ENCODE measurements at regions not wholly inside any gene's neighbourhood (a gene's known extent, or its start where the extent isn't known, plus 50 kb on each side); places are given as distances from the start of the nearest gene placed in this dataset.

DNA sequence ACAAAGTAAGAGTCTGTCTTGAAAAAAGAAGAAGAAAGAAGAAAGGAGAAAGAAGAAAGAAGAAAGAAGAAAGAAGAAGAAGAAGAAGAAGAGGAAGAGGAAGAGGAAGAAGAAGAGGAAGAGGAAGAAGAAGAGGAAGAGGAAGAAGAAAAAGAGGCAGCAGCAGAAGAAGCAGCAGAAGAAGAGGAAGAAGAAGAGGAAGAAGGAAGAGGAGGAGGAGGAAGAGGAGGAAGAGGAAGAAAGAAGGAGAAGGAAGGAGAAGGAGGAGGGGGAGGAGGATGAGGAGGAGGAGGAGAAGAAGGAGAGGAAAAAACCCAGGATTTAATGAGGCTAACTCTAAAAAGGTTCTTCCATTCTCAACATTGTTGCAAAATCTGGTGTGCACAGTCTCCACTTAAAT lies 95.4 kb upstream of the PDE10A start:
- no peak for TF ChIP-seq EZH2 (IDR thresholded peaks at IDR 0.05; ENCODE audit: borderline replicate concordance, low read depth, low read length, poor library complexity, severe bottlenecking)
- TF ChIP-seq, protein P1, sequence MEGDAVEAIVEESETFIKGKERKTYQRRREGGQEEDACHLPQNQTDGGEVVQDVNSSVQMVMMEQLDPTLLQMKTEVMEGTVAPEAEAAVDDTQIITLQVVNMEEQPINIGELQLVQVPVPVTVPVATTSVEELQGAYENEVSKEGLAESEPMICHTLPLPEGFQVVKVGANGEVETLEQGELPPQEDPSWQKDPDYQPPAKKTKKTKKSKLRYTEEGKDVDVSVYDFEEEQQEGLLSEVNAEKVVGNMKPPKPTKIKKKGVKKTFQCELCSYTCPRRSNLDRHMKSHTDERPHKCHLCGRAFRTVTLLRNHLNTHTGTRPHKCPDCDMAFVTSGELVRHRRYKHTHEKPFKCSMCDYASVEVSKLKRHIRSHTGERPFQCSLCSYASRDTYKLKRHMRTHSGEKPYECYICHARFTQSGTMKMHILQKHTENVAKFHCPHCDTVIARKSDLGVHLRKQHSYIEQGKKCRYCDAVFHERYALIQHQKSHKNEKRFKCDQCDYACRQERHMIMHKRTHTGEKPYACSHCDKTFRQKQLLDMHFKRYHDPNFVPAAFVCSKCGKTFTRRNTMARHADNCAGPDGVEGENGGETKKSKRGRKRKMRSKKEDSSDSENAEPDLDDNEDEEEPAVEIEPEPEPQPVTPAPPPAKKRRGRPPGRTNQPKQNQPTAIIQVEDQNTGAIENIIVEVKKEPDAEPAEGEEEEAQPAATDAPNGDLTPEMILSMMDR (conservative IDR thresholded peaks at IDR 0.05; ENCODE audit: low read depth, low read length), result no peak

Data from A673 (cell line).